Esophagus squamous epithelium (tissue), 5 donors: ENCODE measurements at regions not wholly inside any gene's neighbourhood (a gene's known extent, or its start where the extent isn't known, plus 50 kb on each side); places are given as distances from the start of the nearest gene placed in this dataset.

Experiments
- DNase-seq: peaks from one replicate; lab custom pipeline; 2025; lab: John Stamatoyannopoulos, UW
- H3K27ac ChIP-seq, 4 donors: fragments of 200-600 bp; sonication (generic); one replicate each; pipeline ENCODE4 v1.5.1; 2016 to 2019; ENCODE audit warnings: mild to moderate bottlenecking in 1 of 4
- H3K27me3 ChIP-seq, 4 donors: fragments of 200-600 bp; sonication (generic); 1 replicate in 3 of 4; 2 replicates in 1 of 4; pipeline versions ENCODE4 v1.5.1 to v1.6.0; 2017 to 2021; ENCODE audit warnings: antibody characterized with exemption in 1 of 4
- H3K36me3 ChIP-seq, 3 donors: fragments of 200-600 bp; sonication (generic); one replicate each; pipeline ENCODE4 v1.5.1; 2016 to 2019
- H3K4me1 ChIP-seq, 3 donors: fragments of 200-600 bp; sonication (generic); one replicate each; pipeline ENCODE4 v1.5.1; 2017 to 2019
- H3K4me3 ChIP-seq, 4 donors: fragments of 200-600 bp; sonication (generic); 1 replicate in 3 of 4; 2 replicates in 1 of 4; pipeline ENCODE4 v1.5.1; 2016 to 2019; ENCODE audit warnings: mild to moderate bottlenecking in 2 of 4, moderate library complexity in 1 of 4
- H3K9me3 ChIP-seq, 3 donors: fragments of 200-600 bp; sonication (generic); one replicate each; pipeline ENCODE4 v1.5.1; 2016 to 2019
- CTCF ChIP-seq, 6 experiments: fragments of 450-650 bp in 4 of 6; fragments of 200-600 bp in 2 of 6; sonication (generic) in 2 of 6; IDR thresholded peaks; one replicate each; pipeline ENCODE4 v1.5.1; 2016 to 2019; ENCODE audit warnings: antibody characterized with exemption in 6 of 6, mild to moderate bottlenecking in 4 of 6, moderate library complexity in 4 of 6
- POLR2A ChIP-seq, 4 donors: fragments of 450-650 bp; IDR thresholded peaks; one replicate each; pipeline ENCODE4 v1.6.1; 2017; ENCODE audit warnings: antibody characterized with exemption in 4 of 4, mild to moderate bottlenecking in 4 of 4, moderate library complexity in 3 of 4
- WGBS, 2 donors: methylation state at CpG; one replicate each; pipeline ENCODE4 v1.1.5; 2018; 5-methylcytosine and 5-hydroxymethylcytosine counted together
- intact Hi-C: fragments of 100-400 bp; cut with DNase I; formaldehyde crosslinking; loops from one replicate; pipeline ENCODE4 v1.15.0; 2022
- donor health status: DM: yes; HTN: yes; CAD: no.

DNA sequence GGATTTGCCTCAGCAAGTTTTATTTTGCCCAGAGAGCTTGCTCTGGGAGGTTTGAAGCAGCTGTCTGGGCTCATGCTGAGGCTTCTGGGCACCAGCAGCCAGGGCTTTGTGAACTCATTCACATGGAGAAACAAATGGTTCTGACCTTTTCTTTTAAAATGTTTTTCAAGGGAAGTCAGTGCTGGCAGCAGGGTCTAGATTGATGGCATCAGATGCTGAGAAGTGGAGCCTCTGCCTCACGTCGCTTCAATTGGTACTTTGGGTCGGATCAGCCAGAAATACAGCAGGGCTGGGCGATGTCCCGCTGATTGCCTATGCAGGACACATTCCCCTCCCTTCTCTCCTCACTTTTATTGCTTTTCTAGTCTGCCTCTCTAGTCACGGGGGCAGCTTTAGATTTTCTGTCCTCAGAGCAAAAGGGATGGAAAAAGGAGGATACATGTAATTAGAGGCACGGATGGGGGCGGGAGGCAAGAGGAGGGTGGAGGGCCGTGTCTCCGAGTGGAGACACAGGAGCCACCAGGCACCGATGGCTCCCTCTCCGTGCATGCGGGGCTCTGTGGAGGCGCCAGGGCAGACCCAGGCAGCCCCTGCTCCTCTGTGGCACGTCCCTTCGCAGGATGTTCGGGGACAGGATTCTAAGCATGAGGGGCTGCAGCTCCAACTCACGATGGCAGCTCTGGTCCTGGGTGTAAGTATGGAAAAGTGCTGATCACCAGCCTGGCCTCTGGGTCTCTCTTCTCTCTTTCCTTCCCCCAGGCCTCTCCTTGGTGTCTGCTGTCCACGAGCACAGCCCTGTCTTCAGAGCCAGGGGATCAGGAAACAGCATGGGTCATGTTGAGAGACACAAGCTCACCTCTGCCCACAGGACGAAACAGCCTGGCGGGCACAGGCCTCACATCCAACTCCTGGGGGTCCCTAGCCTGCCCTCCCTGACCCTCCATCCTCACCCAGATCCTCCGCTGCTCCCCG lies 116.1 kb downstream of the FAM43A start:
- TF ChIP-seq POLR2A (IDR thresholded peaks at IDR 0.05) (no peak), CTCF (IDR thresholded peaks at IDR 0.05) (no peak)
- no peak for DNase-seq
- WGBS, 2 donors, result 72 to 84% methylated on average over 5 to 19 of the region's 23 CpGs

DNA sequence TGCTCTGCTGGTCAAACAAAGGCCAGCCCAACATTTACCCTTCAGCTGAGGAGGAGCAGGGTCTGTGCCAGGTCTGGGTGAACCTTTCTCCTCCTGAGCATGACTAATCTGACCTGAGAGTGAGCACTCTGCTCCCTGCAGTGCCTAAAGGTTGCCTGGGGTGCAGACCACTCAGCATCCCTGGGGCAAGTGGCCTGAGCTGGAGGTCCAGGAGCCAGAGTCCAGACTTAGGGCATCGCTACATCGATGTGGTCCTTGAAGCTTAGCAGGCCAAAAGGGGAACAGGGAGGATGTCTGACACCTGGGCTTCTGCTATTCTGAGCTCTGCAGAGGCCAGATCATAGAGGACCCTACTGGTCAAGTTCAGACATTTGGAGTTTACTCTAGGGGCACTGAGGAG lies 119.1 kb downstream of the FAM43A start:
- no peak for DNase-seq
- H3K4me1 ChIP-seq, result peaks cover 0 to 19% (median 0%) of the 10 kb centered on the region in 3 donors
- no peaks in the 10 kb centered on the region for H3K36me3 ChIP-seq
- H3K27me3 ChIP-seq, result peaks cover 0 to 7% (median 0%) of the 10 kb centered on the region in 4 donors
- intact Hi-C loops, result no loop called here
- H3K27ac ChIP-seq, result no peak overlapping the region
- TF ChIP-seq CTCF (IDR thresholded peaks at IDR 0.05), result no peak
- no peak for TF ChIP-seq POLR2A (IDR thresholded peaks at IDR 0.05)
- no peak overlapping the region for H3K4me3 ChIP-seq
- 86 to 100% methylated on average over 2 of the region's 2 CpGs for WGBS, 2 donors
- no peaks in the 10 kb centered on the region for H3K9me3 ChIP-seq

More for the DNA sequence above, 116.1 kb downstream of the FAM43A start:
- Histone ChIP-seq H3K9me3 (no peaks in the 10 kb centered on the region), H3K4me1 (peaks cover 0 to under 1% (median 0%) of the 10 kb centered on the region in 3 donors), H3K4me3 (no peak overlapping the region), H3K27me3 (peaks cover 0 to 7% (median 0%) of the 10 kb centered on the region in 4 donors), H3K27ac (no peak overlapping the region), H3K36me3 (no peaks in the 10 kb centered on the region)
- intact Hi-C loops, result no loop called here

GRCh38 chr3:194805546-194805945 lies 119.9 kb downstream of the FAM43A start:
- no peak for DNase-seq

GRCh38 chr3:194806991-194807630 lies 121.4 kb downstream of the FAM43A start:
- Histone ChIP-seq H3K27ac (no peak overlapping the region), H3K4me1 (peaks cover 0 to 19% (median 0%) of the 10 kb centered on the region in 3 donors), H3K4me3 (no peak overlapping the region), H3K9me3 (no peaks in the 10 kb centered on the region), H3K36me3 (no peaks in the 10 kb centered on the region), H3K27me3 (peaks cover 0 to 2% (median 0%) of the 10 kb centered on the region in 4 donors)
- 56 to 60% methylated on average over 7 to 10 of the region's 10 CpGs for WGBS, 2 donors
- TF ChIP-seq CTCF (IDR thresholded peaks at IDR 0.05) (no peak), POLR2A (IDR thresholded peaks at IDR 0.05) (no peak)
- no peak for DNase-seq
- intact Hi-C loops, result no loop called here

More at GRCh38 chr3:194805546-194805945, 119.9 kb downstream of the FAM43A start:
- Histone ChIP-seq H3K4me3 (no peak overlapping the region), H3K4me1 (peaks cover 0 to 19% (median 0%) of the 10 kb centered on the region in 3 donors), H3K36me3 (no peaks in the 10 kb centered on the region), H3K27ac (no peak overlapping the region), H3K9me3 (no peaks in the 10 kb centered on the region), H3K27me3 (peaks cover 0 to 7% (median 0%) of the 10 kb centered on the region in 4 donors)
- TF ChIP-seq POLR2A (IDR thresholded peaks at IDR 0.05) (no peak), CTCF (IDR thresholded peaks at IDR 0.05) (no peak)
- WGBS, 2 donors, result 79 to 84% methylated on average over 2 to 4 of the region's 4 CpGs
- intact Hi-C loops, result no loop called here
